WTC11 (cell line): ENCODE measurements at regions not wholly inside any gene's neighbourhood (a gene's known extent, or its start where the extent isn't known, plus 50 kb on each side); places are given as distances from the start of the nearest gene placed in this dataset.

Experiments
- ATAC-seq: fragments of 200-7000 bp; cut with Tn5 transposase; 2 replicates; pipeline ENCODE4 v1.10.0; 2021; ENCODE audit warnings: mild to moderate bottlenecking, moderate library complexity
- CTCF ChIA-PET: fragments of 300-600 bp; sonication (Branson Sonifier 250); formaldehyde crosslinking; loops from one replicate; lab custom pipeline; 2021; ENCODE audit warnings: antibody characterized with exemption; lab: Charles Lee
- POLR2A ChIA-PET: fragments of 350-600 bp; sonication (Branson Sonifier 250); formaldehyde crosslinking; loops from one replicate; lab custom pipeline; 2021; ENCODE audit warnings: antibody characterized with exemption; lab: Charles Lee
- DNase-seq: peaks from one replicate; pipeline ENCODE4 v3.0.0; 2021; ENCODE audit warnings: low spot score
- H3K27ac Mint-ChIP-seq: 2 replicates; pipeline ENCODE4 v1.8.0; 2021; ENCODE audit warnings: mixed read lengths
- H3K27me3 Mint-ChIP-seq: 2 replicates; pipeline ENCODE4 v1.8.0; 2021; ENCODE audit warnings: low read depth, mild to moderate bottlenecking, moderate library complexity, mixed read lengths
- H3K36me3 Mint-ChIP-seq: 2 replicates; pipeline ENCODE4 v1.8.0; 2021; ENCODE audit warnings: mixed read lengths
- H3K4me1 Mint-ChIP-seq: 2 replicates; pipeline ENCODE4 v1.8.0; 2022; ENCODE audit warnings: mixed read lengths
- H3K4me3 Mint-ChIP-seq: 2 replicates; pipeline ENCODE4 v1.8.0; 2021; ENCODE audit warnings: mild to moderate bottlenecking, moderate library complexity, mixed read lengths
- H3K9me3 Mint-ChIP-seq: 2 replicates; pipeline ENCODE4 v1.8.0; 2021; ENCODE audit warnings: mixed read lengths
- CBFB ChIP-seq: sonication (generic); formaldehyde crosslinking; IDR thresholded peaks from 2 replicates; pipeline ENCODE4 v1.8.1; 2022; ENCODE audit warnings: mild to moderate bottlenecking, low read depth, missing genetic modification reagents
- CREM ChIP-seq: sonication (generic); formaldehyde crosslinking; IDR thresholded peaks from 2 replicates; pipeline ENCODE4 v1.8.1; 2022; ENCODE audit warnings: mild to moderate bottlenecking, missing genetic modification reagents, moderate library complexity
- FOXJ3 ChIP-seq: sonication (generic); formaldehyde crosslinking; IDR thresholded peaks from 2 replicates; pipeline ENCODE4 v1.9.0; 2021; ENCODE audit warnings: missing genetic modification reagents, mild to moderate bottlenecking, borderline replicate concordance
- FOXP1 ChIP-seq: sonication (generic); formaldehyde crosslinking; IDR thresholded peaks from 2 replicates; pipeline ENCODE4 v1.8.0; 2022; ENCODE audit warnings: missing genetic modification reagents, mild to moderate bottlenecking, moderate library complexity, borderline replicate concordance
- GRHL2 ChIP-seq: fragments of 250-450 bp; sonication (Bioruptor Pico); IDR thresholded peaks from 2 replicates; pipeline ENCODE4 v1.8.0; 2022; ENCODE audit warnings: mild to moderate bottlenecking, moderate library complexity; ENCODE audit not compliant: insufficient replicate concordance, severe bottlenecking
- NFATC4 ChIP-seq: fragments of 250-450 bp; sonication (Bioruptor Pico); IDR thresholded peaks from 2 replicates; pipeline ENCODE4 v1.9.0; 2021; ENCODE audit warnings: mild to moderate bottlenecking
- ZNF396 ChIP-seq: fragments of 250-450 bp; sonication (Bioruptor Pico); IDR thresholded peaks from 2 replicates; pipeline ENCODE4 v1.8.0; 2021; ENCODE audit warnings: mild to moderate bottlenecking, moderate library complexity, borderline replicate concordance
- TF ChIP-seq, protein P1 (sequence below): sonication (generic); formaldehyde crosslinking; conservative IDR thresholded peaks from 2 replicates; pipeline ENCODE4 v1.8.1; 2022; ENCODE audit warnings: mild to moderate bottlenecking, missing genetic modification reagents
- TF ChIP-seq, protein P2 (sequence below): sonication (generic); formaldehyde crosslinking; IDR thresholded peaks from 2 replicates; pipeline ENCODE4 v1.8.1; 2023; ENCODE audit warnings: mild to moderate bottlenecking, missing genetic modification reagents, borderline replicate concordance
- TF ChIP-seq, protein P3 (sequence below): sonication (generic); formaldehyde crosslinking; IDR thresholded peaks from 2 replicates; pipeline ENCODE4 v1.8.1; 2023; ENCODE audit warnings: mild to moderate bottlenecking, missing genetic modification reagents, moderate library complexity
- TF ChIP-seq, protein P4 (sequence below): sonication (generic); formaldehyde crosslinking; IDR thresholded peaks from 2 replicates; pipeline ENCODE4 v1.8.1; 2022; ENCODE audit warnings: mild to moderate bottlenecking, missing genetic modification reagents, moderate library complexity, borderline replicate concordance
- TF ChIP-seq, protein P5 (sequence below): fragments of 250-450 bp; sonication (Bioruptor Pico); IDR thresholded peaks from 2 replicates; pipeline ENCODE4 v2.1.2; 2022; ENCODE audit warnings: mild to moderate bottlenecking, moderate library complexity
- TF ChIP-seq, protein P6 (sequence below): sonication (generic); formaldehyde crosslinking; IDR thresholded peaks from 2 replicates; pipeline ENCODE4 v1.8.0; 2022; ENCODE audit warnings: missing genetic modification reagents
- TF ChIP-seq, protein P7 (sequence below): sonication (generic); formaldehyde crosslinking; IDR thresholded peaks from 2 replicates; pipeline ENCODE4 v1.8.1; 2023; ENCODE audit warnings: mild to moderate bottlenecking, missing genetic modification reagents
- TF ChIP-seq, protein P8 (sequence below): sonication (generic); formaldehyde crosslinking; IDR thresholded peaks from 2 replicates; pipeline ENCODE4 v1.8.0; 2023; ENCODE audit warnings: mild to moderate bottlenecking, missing genetic modification reagents

DNA sequence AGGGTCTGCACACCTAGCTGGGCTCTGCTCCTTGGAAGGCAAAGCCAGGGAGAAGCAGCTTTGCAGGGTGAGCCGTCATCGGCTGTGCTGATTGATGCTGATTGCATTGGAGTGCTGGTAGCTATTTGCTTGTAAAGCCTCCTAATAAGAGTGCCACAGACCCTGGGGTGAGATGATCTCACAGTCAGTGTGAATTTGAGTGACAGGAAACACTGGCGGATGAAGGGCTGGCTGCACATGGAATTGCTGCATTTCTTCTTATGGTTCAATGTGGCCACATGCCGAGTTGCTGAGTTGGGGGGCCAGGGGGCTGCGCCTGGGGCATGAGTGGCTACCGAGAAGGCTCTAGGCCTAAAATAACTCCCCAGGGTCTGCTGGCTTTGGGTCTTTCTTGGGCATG, 138.2 kb upstream of the CACNA1E start (continued):
- TF ChIP-seq NFATC4 (CRISPR knock-in tag) (no peak), FOXP1 (CRISPR knock-in tag) (no peak), GRHL2 (CRISPR knock-in tag) (no peak)
- TF ChIP-seq, protein P1, sequence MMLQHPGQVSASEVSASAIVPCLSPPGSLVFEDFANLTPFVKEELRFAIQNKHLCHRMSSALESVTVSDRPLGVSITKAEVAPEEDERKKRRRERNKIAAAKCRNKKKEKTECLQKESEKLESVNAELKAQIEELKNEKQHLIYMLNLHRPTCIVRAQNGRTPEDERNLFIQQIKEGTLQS = no peak
- TF ChIP-seq, protein P2, sequence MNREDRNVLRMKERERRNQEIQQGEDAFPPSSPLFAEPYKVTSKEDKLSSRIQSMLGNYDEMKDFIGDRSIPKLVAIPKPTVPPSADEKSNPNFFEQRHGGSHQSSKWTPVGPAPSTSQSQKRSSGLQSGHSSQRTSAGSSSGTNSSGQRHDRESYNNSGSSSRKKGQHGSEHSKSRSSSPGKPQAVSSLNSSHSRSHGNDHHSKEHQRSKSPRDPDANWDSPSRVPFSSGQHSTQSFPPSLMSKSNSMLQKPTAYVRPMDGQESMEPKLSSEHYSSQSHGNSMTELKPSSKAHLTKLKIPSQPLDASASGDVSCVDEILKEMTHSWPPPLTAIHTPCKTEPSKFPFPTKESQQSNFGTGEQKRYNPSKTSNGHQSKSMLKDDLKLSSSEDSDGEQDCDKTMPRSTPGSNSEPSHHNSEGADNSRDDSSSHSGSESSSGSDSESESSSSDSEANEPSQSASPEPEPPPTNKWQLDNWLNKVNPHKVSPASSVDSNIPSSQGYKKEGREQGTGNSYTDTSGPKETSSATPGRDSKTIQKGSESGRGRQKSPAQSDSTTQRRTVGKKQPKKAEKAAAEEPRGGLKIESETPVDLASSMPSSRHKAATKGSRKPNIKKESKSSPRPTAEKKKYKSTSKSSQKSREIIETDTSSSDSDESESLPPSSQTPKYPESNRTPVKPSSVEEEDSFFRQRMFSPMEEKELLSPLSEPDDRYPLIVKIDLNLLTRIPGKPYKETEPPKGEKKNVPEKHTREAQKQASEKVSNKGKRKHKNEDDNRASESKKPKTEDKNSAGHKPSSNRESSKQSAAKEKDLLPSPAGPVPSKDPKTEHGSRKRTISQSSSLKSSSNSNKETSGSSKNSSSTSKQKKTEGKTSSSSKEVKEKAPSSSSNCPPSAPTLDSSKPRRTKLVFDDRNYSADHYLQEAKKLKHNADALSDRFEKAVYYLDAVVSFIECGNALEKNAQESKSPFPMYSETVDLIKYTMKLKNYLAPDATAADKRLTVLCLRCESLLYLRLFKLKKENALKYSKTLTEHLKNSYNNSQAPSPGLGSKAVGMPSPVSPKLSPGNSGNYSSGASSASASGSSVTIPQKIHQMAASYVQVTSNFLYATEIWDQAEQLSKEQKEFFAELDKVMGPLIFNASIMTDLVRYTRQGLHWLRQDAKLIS = no peak

DNA sequence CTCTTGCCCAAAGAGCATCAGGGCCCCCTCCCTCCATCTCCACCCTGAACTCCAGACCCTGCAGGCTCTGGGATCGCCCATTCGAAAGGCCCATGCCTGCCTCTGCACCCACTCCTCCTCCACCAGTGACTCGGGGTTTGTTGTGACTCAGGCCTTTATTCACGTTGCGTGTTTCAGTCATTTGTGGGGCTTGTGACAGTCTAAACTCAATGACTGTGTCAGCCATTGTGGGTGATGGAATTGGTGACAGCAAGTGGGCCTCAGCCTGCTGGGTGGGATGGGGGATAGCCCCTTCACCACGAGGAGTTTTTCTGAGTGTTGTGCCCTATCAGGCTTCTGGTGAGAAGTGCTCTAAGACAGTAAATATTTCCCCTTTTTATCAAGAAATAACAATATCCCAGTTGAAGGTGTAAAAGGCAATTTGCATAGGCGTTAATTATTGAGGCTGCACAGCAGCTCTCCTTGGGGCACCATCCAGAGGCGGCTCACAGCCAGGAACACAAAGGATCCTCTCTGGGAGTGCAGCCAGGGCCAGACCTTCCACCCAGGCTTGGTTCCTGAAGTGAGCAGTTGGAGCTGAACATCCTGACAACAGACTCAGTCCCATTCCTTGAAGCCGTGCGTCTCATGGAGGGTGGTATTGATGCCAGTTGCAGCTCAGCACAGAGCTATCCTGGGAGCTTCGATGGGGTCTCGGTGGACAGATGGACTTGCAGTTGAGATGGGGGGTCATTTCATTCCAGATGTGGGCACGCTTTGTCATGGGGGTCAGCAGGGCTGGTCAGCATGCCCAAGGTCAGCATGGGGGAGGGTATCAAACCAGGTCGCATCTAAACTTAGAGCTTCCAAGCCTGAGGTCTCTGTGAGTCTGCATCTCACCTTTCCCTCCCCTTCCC, 135.6 kb upstream of the CACNA1E start:
- CTCF ChIA-PET = no interaction called here

More for the DNA sequence above, 135.6 kb upstream of the CACNA1E start:
- Mint-ChIP-seq H3K36me3 (no peaks in the 10 kb centered on the region), H3K9me3 (0 out of 2 replicates have a peak, but pooled peaks cover 4% of the 10 kb centered on the region), H3K27me3 (no peaks in the 10 kb centered on the region), H3K4me1 (peaks cover 5% of the 10 kb centered on the region; the same call in 1 of the 2 replicates), H3K4me3 (no peak overlapping the region), H3K27ac (no peak overlapping the region)
- no peak for ATAC-seq
- DNase-seq = no peak
- POLR2A ChIA-PET = no interaction called here
- TF ChIP-seq ZNF396 = no peak
- TF ChIP-seq, protein P3, sequence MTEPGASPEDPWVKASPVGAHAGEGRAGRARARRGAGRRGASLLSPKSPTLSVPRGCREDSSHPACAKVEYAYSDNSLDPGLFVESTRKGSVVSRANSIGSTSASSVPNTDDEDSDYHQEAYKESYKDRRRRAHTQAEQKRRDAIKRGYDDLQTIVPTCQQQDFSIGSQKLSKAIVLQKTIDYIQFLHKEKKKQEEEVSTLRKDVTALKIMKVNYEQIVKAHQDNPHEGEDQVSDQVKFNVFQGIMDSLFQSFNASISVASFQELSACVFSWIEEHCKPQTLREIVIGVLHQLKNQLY = no peak
- TF ChIP-seq, protein P4, sequence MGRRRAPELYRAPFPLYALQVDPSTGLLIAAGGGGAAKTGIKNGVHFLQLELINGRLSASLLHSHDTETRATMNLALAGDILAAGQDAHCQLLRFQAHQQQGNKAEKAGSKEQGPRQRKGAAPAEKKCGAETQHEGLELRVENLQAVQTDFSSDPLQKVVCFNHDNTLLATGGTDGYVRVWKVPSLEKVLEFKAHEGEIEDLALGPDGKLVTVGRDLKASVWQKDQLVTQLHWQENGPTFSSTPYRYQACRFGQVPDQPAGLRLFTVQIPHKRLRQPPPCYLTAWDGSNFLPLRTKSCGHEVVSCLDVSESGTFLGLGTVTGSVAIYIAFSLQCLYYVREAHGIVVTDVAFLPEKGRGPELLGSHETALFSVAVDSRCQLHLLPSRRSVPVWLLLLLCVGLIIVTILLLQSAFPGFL (CRISPR knock-in tag) = no peak
- TF ChIP-seq CREM (CRISPR knock-in tag) = no peak
- TF ChIP-seq, protein P5, sequence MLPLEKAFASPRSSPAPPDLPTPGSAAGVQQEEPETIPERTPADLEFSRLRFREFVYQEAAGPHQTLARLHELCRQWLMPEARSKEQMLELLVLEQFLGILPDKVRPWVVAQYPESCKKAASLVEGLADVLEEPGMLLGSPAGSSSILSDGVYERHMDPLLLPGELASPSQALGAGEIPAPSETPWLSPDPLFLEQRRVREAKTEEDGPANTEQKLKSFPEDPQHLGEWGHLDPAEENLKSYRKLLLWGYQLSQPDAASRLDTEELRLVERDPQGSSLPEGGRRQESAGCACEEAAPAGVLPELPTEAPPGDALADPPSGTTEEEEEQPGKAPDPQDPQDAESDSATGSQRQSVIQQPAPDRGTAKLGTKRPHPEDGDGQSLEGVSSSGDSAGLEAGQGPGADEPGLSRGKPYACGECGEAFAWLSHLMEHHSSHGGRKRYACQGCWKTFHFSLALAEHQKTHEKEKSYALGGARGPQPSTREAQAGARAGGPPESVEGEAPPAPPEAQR (CRISPR knock-in tag) = no peak
- TF ChIP-seq, protein P6, sequence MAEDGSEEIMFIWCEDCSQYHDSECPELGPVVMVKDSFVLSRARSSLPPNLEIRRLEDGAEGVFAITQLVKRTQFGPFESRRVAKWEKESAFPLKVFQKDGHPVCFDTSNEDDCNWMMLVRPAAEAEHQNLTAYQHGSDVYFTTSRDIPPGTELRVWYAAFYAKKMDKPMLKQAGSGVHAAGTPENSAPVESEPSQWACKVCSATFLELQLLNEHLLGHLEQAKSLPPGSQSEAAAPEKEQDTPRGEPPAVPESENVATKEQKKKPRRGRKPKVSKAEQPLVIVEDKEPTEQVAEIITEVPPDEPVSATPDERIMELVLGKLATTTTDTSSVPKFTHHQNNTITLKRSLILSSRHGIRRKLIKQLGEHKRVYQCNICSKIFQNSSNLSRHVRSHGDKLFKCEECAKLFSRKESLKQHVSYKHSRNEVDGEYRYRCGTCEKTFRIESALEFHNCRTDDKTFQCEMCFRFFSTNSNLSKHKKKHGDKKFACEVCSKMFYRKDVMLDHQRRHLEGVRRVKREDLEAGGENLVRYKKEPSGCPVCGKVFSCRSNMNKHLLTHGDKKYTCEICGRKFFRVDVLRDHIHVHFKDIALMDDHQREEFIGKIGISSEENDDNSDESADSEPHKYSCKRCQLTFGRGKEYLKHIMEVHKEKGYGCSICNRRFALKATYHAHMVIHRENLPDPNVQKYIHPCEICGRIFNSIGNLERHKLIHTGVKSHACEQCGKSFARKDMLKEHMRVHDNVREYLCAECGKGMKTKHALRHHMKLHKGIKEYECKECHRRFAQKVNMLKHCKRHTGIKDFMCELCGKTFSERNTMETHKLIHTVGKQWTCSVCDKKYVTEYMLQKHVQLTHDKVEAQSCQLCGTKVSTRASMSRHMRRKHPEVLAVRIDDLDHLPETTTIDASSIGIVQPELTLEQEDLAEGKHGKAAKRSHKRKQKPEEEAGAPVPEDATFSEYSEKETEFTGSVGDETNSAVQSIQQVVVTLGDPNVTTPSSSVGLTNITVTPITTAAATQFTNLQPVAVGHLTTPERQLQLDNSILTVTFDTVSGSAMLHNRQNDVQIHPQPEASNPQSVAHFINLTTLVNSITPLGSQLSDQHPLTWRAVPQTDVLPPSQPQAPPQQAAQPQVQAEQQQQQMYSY (CRISPR knock-in tag) = no peak
- no peak for TF ChIP-seq FOXJ3 (CRISPR knock-in tag)
- no peak for TF ChIP-seq CBFB (CRISPR knock-in tag)
- TF ChIP-seq, protein P7, sequence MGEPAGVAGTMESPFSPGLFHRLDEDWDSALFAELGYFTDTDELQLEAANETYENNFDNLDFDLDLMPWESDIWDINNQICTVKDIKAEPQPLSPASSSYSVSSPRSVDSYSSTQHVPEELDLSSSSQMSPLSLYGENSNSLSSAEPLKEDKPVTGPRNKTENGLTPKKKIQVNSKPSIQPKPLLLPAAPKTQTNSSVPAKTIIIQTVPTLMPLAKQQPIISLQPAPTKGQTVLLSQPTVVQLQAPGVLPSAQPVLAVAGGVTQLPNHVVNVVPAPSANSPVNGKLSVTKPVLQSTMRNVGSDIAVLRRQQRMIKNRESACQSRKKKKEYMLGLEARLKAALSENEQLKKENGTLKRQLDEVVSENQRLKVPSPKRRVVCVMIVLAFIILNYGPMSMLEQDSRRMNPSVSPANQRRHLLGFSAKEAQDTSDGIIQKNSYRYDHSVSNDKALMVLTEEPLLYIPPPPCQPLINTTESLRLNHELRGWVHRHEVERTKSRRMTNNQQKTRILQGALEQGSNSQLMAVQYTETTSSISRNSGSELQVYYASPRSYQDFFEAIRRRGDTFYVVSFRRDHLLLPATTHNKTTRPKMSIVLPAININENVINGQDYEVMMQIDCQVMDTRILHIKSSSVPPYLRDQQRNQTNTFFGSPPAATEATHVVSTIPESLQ (CRISPR knock-in tag) = no peak
- TF ChIP-seq, protein P8, sequence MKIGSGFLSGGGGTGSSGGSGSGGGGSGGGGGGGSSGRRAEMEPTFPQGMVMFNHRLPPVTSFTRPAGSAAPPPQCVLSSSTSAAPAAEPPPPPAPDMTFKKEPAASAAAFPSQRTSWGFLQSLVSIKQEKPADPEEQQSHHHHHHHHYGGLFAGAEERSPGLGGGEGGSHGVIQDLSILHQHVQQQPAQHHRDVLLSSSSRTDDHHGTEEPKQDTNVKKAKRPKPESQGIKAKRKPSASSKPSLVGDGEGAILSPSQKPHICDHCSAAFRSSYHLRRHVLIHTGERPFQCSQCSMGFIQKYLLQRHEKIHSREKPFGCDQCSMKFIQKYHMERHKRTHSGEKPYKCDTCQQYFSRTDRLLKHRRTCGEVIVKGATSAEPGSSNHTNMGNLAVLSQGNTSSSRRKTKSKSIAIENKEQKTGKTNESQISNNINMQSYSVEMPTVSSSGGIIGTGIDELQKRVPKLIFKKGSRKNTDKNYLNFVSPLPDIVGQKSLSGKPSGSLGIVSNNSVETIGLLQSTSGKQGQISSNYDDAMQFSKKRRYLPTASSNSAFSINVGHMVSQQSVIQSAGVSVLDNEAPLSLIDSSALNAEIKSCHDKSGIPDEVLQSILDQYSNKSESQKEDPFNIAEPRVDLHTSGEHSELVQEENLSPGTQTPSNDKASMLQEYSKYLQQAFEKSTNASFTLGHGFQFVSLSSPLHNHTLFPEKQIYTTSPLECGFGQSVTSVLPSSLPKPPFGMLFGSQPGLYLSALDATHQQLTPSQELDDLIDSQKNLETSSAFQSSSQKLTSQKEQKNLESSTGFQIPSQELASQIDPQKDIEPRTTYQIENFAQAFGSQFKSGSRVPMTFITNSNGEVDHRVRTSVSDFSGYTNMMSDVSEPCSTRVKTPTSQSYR = no peak
